ENCODE measurements at regions not wholly inside any gene's neighbourhood (a gene's known extent, or its start where the extent isn't known, plus 50 kb on each side); places are given as distances from the start of the nearest gene placed in this dataset.
A peak's percentile ranks its signal among the peaks of the same experiment; 100 is the strongest.

DNA sequence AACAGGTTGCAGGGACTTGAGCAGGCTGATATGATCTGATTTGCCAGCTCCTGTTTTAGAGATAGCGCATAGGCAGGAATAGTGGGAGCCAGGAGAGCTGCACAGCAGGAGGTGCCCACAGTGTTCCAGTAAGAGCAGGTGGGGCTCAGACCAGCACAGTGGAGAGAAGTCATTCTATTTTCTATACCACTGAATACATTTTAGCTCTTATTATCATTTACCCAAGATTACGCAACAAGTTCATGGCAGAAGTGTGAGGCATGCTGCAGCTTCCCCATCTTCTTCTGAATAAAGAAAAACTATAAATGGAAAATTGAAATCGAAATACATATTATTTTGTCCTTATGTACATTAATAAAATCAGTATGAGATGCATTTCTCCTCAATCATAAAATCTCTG, 114.7 kb upstream of the EDNRA start:
- no peak overlapping the region for H3K4me3 ChIP-seq (replicated peaks; ENCODE audit: low read depth, low read length)
- TF ChIP-seq, protein P1, sequence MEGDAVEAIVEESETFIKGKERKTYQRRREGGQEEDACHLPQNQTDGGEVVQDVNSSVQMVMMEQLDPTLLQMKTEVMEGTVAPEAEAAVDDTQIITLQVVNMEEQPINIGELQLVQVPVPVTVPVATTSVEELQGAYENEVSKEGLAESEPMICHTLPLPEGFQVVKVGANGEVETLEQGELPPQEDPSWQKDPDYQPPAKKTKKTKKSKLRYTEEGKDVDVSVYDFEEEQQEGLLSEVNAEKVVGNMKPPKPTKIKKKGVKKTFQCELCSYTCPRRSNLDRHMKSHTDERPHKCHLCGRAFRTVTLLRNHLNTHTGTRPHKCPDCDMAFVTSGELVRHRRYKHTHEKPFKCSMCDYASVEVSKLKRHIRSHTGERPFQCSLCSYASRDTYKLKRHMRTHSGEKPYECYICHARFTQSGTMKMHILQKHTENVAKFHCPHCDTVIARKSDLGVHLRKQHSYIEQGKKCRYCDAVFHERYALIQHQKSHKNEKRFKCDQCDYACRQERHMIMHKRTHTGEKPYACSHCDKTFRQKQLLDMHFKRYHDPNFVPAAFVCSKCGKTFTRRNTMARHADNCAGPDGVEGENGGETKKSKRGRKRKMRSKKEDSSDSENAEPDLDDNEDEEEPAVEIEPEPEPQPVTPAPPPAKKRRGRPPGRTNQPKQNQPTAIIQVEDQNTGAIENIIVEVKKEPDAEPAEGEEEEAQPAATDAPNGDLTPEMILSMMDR (IDR thresholded peaks at IDR 0.05; ENCODE audit: low read length, missing control alignments), result no peak
- DNase-seq (ENCODE audit: low read depth), result no peak

DNA sequence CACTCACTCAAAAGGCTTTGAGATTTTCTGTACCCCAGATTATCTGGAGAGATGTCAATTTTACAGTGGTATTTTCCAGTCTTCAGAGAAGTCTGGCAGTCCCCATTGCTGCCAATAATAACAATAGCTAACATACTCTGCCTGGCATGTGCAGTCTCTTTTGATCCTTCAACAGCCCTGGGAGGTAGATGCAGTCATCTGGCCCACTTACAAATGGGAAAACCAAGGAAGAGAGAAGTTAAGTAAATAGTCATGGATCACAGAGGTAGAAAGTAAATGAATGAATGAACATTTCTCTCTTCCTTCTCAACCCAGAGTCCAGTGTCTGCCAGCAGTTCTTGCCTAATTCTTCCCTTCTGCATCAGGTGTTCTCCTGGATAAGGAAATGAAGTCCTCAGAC, 113.0 kb upstream of the EDNRA start:
- TF ChIP-seq, protein P1 (IDR thresholded peaks at IDR 0.05; ENCODE audit: low read length, missing control alignments), result no peak
- H3K4me3 ChIP-seq (replicated peaks; ENCODE audit: low read depth, low read length), result no peak overlapping the region
- no peak for DNase-seq (ENCODE audit: low read depth)

DNA sequence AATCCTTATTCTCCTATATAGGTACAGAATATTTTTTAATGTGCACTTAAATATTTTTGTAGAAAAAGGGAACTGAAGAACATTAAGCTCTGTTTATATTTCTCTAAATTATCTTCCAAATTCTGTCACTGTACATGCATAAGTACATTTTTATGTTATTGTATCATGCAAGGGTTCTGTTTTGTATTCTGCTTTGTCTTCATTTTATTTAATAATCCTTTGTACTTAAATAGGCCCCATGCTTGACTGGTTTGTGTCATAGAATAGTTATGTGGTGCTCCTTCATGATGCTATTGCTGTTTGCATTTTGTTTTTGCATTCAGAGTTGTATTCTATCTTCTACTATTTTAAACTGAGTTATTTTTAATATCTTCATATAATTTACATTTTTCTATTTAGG, 111.9 kb upstream of the EDNRA start:
- no peak overlapping the region for H3K4me3 ChIP-seq (replicated peaks; ENCODE audit: low read depth, low read length)
- TF ChIP-seq, protein P1 (IDR thresholded peaks at IDR 0.05; ENCODE audit: low read length, missing control alignments), result no peak
- DNase-seq (ENCODE audit: low read depth), result no peak

DNA sequence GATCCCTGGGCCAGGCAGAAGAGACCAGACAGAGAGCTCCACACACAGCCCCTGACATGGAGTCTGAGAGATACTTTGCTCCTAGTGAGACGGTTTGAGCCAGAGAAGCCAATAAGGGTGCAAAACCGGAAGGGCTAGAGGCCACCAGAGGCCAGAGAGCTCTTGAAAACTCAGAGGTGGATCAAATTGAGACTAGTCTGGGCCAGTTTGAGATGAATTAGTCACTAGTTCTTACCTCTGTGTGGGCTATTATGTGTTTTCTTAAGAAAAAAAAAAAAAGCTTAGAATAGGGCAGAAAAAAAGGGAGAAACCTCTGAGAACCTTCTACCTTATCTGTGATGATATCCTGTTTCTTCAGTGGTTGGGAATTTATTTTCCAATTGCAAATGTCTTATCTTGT, 110.4 kb upstream of the EDNRA start:
- H3K4me3 ChIP-seq (replicated peaks; ENCODE audit: low read depth, low read length), result no peak overlapping the region
- TF ChIP-seq, protein P1 (IDR thresholded peaks at IDR 0.05; ENCODE audit: low read length, missing control alignments), result no peak
- peak; percentile 67 for DNase-seq (ENCODE audit: low read depth)

DNA sequence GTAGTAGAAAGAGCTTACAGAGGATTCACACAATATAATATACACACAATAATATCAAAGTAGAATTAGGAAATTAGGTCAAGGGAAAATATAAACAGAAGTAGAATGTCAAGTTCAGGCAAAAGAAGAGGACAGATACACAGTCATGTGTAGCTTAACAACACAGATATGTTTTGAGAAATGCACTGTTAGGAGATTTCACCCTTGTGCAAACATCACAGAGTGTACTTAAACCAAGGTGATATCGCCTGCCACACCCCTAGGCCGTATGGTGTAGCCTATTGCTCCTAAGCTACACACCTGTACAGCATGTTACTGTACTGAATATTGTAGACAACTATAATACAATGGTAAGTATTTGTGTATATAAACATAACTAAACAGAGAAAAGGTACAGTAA, 110.0 kb upstream of the EDNRA start:
- no peak overlapping the region for H3K4me3 ChIP-seq (replicated peaks; ENCODE audit: low read depth, low read length)
- no peak for DNase-seq (ENCODE audit: low read depth)
- TF ChIP-seq, protein P1 (IDR thresholded peaks at IDR 0.05; ENCODE audit: low read length, missing control alignments), result no peak

DNA sequence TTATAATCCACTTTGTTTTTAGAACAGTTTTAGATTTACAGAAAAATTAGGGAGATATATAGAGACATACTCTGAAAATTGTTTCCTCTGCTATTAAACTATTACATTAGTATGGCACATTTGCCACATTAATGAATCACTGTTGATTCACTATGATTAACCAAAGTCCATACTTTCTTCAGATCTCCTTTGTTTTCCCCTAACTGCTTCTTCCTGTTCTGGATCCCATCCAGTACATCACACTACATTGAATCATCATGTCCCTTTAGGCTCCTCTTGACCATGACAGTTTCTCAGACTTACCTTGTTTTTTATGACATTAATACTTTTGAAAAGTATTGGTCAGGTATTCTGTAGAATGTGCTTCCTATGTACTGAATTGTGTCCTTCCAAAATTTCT, 109.2 kb upstream of the EDNRA start:
- peak; percentile 60 for DNase-seq (ENCODE audit: low read depth)
- TF ChIP-seq, protein P1 (IDR thresholded peaks at IDR 0.05; ENCODE audit: low read length, missing control alignments), result no peak
- no peak overlapping the region for H3K4me3 ChIP-seq (replicated peaks; ENCODE audit: low read depth, low read length)

DNA sequence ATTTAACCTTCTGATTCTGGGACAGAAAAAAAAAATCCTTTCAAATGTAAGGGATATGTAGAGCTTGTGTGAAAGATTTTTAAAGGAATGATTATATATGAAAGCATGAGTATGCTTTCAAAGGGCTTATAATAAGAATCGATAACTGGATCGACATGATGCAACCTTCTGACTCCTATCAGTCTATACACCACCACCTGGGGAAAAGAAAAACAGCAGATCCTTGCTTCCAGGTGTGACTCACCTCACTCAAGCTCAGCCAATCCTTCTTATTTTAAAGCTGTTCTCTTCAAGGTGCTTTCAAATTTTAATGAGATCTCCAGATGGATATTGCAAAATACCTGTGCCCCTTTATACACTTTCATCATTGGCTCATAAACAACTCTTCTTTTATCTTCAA, 102.1 kb upstream of the EDNRA start:
- TF ChIP-seq, protein P1 (IDR thresholded peaks at IDR 0.05; ENCODE audit: low read length, missing control alignments), result no peak
- no peak for DNase-seq (ENCODE audit: low read depth)
- H3K4me3 ChIP-seq (replicated peaks; ENCODE audit: low read depth, low read length), result no peak overlapping the region
